Testis (tissue), 2 donors: ENCODE measurements at regions not wholly inside any gene's neighbourhood (a gene's known extent, or its start where the extent isn't known, plus 50 kb on each side); places are given as distances from the start of the nearest gene placed in this dataset.

ENCODE experiments used
- CTCF ChIP-seq, 3 experiments: fragments of 450-650 bp in 2 of 3; fragments of 200-600 bp in 1 of 3; sonication (generic) in 1 of 3; IDR thresholded peaks; one replicate each; pipeline ENCODE4 v1.5.1; 2016 to 2019; ENCODE audit warnings: antibody characterized with exemption in 3 of 3, mild to moderate bottlenecking in 2 of 3, moderate library complexity in 1 of 3
- POLR2A ChIP-seq: fragments of 450-650 bp; IDR thresholded peaks from one replicate; pipeline ENCODE4 v1.6.1; 2017; ENCODE audit warnings: antibody characterized with exemption, mild to moderate bottlenecking, moderate library complexity

GRCh38 chr4:12389604-12390003 lies 960.9 kb upstream of the HS3ST1 start:
- no peak for TF ChIP-seq CTCF (IDR thresholded peaks at IDR 0.05)
- no peak for TF ChIP-seq POLR2A
